HuH-7 (cell line): ENCODE measurements at regions not wholly inside any gene's neighbourhood (a gene's known extent, or its start where the extent isn't known, plus 50 kb on each side); places are given as distances from the start of the nearest gene placed in this dataset.

Experiments
- DNase-seq: peaks from one replicate; pipeline ENCODE4 v3.0.0; 2011; ENCODE audit warnings: low spot score

DNA sequence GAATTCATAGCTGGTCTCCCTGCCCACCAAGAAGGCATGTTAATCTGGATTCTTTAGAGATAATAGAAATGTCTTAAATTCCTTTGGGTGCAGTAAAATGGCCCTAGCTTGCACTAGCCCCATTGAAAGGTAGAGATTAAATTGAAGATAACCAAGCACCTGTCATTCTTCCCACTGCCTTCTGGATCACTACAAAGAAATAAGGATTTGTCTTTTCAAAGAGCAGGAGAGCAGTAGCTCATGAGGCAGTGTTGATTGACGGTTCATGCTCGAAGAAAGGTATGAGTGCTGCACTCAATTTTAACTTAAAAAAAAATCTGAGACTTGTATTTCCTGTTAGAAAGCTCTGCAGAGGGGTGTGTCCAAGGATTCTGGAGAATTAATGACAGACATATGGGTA, 74.9 kb upstream of the F3 start:
- DNase-seq: no peak

DNA sequence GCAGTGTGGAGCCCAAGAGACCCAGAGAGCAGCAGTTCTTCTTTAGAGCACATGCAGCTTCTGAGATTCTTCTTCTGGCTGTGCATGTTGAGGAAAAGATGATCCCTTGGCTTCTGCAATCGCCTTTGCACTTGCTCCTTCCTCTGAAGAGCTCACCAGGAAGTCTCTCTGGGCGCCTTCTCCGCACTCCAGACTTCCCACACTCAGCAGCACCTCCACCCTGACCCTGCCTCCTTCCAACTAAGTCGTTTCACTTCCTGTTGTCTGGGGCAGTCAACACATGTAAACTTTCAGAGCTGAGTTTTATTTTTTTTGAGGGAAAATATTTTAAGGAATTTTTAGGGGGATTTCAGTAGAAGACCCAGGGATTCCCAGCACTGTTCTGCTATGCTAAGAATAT, 73.4 kb upstream of the F3 start:
- no peak for DNase-seq

DNA sequence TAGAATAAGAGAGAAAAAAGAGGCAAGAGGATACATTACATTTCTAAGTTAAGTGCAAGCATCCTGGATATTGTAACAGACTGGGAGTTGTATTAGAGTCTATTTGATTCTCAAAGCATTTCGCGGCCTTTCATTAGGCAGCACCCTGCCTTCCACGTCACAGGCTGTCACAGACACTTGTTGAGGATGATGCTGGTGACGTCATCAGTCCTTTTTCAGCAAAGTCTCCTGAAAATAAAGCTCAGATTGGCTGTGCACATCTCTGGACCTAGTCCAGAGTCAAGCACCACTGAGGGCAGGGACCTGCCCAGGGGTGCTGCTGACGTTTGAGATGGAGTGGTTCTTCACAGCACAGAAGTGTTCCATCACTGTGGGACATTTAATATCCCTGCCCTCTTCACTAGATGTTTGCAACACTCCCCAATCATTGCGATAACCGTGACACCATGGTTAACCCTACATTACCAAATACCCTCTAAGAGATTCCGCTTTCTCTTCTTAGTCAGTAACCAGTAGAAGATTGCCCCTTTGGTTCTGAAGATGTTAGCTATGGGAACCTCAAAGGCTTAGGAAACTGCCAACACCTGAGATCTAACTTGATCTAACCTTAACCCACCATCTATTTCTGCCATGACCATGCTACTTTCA, 72.7 kb upstream of the F3 start:
- DNase-seq: no peak

DNA sequence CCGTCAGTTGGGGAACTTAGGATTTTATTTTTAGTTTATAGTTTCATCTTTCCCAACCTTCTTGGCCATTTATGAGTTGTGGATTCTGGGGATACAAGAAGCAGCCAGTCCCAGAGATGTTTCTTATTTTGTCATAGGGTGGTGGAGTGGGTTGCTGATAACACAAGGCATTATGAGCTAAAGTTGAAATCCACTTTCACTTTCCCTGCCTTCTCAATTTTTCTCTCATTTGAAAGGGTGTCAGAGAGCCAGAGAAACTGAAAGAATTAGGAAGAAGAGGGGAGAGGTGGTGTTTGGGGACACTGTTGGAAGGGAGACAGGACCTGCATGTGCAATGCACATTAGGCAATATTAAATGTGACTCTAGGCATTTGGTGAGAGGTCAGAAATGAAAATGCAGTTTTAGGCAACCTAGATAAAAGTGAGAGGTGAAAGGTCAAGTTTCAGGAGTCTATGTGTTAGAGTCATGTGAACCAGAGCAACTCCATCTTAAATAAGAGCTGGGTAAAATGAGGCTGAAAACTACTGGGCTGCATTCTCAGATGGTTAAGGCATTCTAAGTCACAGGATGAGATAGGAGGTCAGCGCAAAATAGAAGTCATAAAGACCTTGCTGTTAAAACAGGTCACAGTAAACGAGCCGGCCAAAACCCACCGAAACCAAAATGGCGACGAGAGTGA, 71.1 kb upstream of the F3 start:
- DNase-seq: no peak

DNA sequence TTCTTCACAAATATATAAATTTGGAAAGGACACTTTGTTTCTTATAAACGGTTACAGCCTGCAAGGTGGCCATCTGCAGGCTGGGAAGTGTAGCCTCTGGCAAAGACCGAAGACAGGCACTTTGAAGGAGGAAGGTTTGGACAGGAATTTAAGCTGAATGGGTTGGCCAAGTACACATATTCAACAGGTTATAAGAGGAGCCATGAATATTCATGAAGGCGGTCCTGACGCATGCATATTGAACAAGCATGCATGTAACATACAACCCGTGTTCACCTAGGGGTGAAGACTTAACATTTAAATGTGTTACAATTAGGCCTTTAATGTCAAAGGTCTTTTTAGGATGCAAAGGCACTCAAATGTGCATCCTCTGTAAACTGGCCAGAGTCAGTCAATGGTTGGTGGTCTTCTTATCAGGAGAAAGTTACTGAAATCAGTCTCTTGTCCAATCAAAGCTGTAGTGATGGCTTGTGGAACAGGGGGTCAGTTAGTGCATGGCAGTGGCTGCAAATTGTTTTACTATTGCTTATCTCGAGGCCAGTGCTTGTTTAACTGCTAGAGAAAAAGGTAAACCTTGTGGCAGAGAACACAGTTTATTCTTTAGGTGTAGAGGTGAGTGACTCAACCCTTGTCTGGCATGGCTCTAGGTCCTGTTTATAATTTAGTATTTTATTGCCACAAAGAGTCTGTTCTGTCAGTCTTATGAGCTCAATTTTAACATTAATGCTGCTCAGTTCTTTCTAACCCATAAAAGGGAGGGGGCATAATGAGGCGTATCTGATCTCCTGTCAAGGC, 70.3 kb upstream of the F3 start:
- no peak for DNase-seq

DNA sequence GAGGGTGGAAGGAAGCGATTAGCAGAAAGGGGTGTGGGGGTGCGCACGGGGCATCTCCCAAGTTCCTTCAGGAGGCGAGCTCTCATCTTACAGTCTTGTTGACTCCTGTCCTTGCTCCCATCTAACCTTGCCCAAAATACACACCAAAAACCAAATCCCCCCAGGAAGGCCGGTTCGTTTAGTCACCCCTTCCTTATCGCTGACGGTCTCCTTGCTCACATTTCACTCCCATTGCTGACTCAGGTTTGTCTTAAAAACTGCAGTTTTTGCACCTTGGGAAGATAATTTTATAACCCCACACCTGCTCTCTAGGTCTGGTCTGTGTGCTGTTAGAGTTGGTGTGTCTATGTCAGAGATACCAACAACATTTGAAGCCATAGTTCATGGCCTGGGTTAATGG, 68.1 kb upstream of the F3 start:
- no peak for DNase-seq

DNA sequence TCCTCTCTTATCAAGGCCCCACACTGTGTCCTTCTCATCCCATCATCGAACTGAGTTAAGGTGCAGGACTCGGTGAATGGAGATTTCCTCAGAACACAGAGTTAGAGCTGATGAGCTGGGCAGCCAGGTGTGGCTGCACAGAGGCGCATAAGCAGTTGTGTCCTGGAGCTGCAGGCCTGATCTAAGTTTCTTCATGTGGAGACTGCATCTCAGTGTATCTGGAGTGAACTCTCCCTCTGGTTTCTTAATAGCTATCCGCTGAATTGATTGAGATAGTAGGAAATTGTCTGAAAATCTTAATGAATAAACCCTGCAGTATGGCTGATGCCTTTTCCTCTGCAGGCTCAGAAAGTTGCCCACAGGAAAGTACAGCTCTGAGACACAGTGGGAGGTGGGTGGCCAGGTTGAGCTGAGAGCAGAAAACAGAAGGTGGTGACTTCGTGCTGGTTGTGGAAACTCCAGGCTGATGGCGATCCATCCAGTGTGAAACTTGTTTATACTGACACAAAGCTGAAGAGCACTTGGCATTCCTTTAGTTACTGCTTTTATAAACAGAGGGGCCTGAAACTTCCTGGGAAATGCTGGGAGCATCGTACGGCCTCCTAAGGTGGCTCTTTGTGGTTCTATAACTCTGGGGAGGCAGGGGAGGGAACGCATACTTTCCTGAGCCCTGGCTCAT, 67.4 kb upstream of the F3 start:
- no peak for DNase-seq

DNA sequence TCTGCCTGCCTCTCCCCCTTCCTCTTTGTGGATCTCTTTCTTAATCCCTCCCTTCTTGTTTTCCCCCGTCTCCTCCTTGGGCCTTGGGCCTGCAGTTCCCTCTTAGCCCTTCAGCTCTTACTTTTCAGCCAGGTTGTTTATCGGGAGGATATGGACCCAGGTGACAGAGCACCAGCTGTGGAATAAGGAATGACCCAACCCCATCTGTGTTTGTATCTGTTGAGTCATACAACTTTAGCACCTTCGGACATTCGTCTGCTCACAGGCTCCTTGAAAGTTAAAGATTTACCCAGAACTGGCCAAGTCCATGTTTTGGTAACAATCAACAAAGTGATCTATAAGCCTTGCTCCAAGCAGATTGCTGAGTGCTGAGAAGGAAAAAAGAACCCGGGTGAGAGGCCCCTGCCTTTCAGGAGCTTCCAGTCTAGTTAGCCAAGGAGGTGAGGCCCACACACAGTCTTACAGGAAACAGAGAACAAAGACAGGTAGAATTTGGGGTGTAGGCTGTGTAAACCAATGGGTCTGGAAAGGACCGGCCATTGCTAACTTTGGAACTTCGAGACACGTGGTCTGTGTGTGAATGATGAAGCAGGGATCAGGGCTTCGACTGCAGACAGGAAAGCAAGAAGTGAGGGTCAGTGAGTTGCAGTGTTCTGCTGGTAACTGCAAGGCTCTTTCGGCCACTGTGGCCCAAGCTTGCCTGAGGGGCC, 66.7 kb upstream of the F3 start:
- DNase-seq: no peak

DNA sequence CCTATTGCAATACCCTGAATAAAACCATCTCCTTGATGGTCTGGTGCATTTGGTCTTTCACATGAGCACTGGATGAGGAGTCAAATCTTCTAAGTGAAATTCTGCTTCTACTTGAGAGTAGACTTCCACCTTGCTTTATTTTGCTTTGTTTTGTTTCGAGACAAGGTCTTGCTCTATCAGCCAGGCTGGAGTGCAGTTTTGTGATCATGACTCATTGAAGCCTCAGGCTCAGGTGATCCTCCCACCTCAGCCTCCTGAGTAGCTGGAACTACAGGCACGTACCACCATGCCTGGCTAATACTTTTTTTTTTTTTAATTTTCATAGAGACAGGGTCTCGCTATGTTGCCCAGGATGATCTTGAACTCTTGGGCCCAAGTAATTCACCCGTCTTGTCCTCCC, 65.8 kb upstream of the F3 start:
- no peak for DNase-seq

DNA sequence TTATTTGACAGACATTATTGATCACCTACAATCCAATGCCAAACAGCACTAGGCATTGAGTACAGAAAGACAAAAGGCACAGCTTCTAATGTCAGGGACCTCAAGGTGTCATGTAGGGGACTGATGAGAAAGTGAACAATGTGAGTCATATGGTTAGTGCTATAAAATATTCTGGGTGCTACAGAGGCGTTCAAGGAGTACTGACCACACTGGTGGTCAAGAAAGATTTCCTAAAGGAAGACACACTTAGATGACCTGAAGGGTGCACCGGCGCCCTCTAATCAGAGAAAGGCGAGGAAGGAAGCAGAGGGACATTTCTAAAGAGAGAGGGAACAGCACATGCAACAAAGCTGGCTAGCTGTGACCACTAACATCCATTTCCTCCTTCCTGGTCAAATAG, 64.9 kb upstream of the F3 start:
- no peak for DNase-seq

DNA sequence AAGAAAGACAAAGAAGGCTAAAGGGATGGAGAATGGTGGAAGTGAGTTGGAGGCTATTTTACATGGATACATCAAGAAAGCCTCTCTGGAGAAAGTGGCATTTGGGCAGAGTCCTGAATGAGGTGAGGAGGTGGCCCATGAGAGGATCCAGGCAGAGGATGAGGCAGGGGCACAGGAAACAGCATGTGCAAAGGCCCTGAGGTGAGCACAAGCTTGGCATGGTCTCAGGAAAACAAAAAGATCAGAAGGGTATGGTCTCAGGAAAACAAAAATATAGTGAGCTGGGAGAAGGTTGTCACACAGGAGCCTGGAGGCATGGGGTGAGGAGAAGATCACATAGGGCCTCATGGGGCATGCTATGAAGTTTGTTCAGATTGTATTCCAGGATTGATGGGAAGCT, 62.1 kb upstream of the F3 start:
- DNase-seq: no peak

DNA sequence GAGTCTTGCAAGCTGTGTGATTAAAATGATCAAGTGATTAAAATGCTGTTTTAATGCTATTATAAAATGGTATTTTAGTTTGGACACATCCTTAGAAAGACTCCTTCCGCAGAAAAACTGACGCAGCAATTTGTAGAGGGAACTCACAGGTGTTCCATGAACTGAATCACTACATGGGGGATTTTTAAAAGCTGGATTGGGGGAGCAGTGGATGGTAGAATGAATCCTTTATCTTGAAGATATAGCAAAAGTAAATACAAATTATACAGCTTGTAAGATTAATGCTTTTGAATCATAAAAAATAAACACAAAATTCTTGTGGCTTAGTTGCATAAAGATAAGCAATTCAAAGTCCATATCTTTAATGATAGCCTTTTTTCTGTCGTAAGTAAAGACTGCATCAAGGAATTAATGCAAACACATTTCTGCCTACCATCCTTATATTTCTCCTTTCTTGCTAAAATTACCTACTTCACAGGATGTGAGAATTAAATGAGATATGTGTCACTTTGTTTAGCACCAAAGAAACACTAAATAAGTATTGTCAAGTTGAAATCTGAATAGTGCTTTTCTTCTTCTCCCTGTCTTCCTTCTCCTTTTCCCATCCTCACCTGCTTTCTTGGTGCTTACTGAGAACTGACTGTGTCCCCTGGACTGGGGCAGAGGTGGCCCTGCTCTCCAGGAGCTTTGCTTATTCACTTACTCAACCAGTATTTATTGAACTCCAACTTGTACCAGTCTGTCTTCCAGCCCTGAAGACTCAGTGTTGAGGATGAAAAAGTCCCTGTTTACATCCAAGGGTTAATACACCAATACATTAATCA, 61.5 kb upstream of the F3 start:
- no peak for DNase-seq

DNA sequence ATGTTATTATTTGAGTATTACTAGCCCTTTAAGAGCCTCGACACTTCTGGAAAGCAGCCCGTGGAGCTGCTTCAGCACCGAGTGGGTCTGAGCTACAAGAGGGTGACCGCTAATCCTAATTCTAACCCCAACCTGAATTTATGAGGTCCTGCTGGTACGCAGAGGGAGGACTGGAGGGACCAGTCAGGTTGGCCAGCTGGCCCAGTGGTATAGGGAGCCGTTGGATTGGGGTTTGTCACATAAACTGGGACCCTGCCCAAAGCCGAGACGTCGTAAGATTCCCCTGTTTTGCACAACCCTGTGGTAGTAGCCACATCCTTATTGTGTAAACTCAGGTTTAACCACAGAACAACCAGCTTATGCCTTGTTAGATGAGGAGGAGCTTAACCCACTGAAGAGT, 60.8 kb upstream of the F3 start:
- DNase-seq: no peak

DNA sequence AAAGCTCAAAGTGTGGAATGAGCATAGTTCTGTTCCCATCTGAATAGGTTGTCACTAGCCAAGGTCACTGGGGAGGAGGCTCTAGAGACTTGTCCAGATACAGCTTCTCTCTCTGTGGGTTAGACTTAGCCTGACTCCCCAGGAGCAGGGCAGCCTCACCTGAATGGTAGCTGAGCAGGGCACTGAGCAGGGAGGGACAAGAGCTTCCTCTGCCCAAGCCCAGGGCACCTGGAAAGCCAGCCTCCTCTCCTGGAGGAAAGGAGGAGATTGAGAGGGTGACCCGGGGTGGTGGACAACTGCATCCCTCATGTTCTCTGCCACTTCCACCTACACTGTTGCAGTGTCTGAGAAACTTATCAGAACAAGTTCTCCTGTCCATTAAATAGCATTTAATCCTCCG, 59.0 kb upstream of the F3 start:
- DNase-seq: no peak

DNA sequence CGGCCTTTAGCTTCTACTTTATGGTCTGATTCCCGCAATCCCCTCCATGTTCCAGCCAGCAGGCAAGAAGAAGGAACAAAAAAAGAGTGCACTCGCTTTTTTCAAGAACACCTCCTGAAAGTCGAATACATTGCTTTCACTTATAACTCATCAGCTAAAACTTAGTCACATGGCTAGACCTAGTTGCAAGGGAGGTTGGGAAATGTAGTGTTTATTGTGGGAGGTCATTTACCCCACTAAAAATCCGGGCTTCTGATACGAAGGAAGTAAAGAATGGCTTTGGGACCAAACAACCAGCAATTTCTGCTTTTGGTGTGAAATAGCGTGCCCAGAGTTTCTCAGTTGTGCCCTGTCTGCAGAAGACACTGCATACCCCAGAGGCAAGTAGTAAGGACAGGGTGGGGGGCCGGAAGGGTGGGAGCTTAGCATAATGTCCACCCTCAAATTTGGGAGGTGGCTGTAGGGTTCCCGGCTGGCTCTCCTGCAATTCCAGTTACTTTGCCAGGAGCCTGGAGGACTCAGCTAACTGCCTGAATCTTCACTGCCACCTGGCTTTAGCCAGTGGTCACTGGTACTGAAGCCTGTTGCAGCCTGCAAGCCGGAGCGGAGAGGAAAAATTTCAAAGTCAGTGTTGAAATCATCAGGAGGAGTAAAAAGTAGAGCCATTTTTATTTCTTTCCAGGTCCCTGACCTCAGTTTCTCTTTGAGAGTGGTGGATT, 57.7 kb upstream of the F3 start:
- DNase-seq: peak; percentile 52

DNA sequence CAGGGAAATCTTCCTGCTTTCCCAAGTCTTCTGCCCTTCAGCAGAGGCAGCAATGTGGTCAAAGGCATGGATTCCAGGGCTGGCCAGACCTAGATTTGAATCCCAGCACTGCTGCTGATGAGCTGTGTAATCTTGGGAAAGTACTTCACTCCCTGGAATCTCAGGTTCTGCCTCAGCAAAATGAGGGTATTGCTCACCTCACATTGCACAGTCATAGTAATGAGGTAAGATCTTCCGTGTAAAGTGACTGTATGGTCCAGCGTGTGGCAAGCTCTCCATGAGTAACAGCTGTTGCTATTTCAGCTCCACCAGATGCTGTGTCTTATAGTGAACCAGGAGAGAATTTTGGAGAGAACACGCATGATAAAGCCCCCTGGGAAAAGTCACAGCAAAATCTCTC, 56.1 kb upstream of the F3 start:
- DNase-seq: no peak

DNA sequence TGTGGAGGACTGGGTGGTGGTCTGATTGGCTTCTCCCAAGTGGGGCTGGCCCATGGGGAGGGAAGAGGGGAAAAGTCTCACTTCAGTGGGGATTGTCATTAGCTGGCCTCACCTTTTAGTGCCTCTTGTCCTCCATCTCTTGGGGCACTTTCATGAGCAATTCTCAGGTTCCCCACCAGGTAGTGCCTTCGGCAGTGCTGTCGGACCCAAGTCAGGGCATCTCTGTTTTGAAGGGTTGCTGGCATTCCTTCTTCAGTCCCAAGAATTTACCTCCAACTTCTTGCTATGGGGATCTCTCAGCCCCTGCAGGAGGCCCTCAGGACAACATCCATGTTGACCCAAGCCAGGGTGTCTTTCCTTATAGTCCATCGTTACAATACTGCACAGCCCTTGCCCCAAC, 54.7 kb upstream of the F3 start:
- DNase-seq: no peak

DNA sequence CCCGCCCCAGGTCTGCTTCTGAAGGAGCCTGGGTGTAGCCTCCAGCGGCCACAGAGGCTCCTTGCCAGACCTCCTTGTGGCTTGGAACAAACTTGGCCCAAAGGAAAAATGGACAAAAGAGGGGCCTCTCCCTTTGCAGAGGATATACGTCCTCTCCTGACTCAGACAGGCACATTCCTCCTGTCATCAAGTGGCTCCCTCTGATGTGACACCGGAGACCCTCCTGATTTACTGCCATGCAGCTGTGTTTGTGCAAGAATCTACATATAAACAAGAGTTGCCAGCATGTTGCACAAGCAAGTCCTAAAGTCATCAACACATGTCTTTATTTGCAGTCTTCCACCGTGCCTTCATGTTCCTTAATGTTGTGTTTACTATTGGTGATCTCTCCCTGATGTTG, 54.1 kb upstream of the F3 start:
- DNase-seq: no peak

DNA sequence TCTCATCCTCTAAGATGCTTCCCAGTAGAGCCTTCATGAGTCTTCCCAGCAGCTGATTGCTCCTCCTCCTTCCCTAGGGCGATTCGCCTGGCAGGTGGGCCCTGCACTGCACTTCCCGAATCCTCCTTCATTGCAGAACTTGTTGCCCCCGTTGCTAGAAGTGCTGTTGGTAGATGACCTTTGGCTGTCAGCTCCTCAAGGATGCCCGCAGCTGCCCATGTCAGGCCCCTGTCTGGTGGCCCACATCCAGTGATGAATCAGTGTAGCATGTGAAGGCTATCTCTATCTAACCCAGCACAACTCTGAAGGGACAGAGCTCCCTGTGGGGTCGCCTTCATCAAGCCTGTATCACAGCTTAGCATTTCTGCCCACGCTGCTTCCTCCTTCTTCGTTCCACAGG, 52.1 kb upstream of the F3 start:
- no peak for DNase-seq

DNA sequence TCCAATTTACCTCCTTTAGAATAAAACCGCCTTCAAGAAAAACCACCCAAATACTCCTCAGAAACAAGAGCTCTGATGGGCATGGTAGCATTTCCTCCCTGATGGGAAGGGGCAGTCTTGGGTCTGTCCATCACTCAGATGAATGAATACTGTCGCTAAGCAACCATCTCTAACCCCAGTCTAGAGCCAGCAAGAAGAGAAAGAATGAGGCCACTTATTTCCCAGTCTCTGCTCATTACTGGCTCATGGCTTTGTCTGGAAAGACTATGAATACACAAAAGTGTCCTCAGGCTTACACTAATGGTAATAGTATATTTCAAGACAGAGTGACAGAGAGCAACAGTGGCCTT, 51.0 kb upstream of the F3 start:
- DNase-seq: no peak
